ENCODE measurements at regions not wholly inside any gene's neighbourhood (a gene's known extent, or its start where the extent isn't known, plus 50 kb on each side); places are given as distances from the start of the nearest gene placed in this dataset.

- DNase-seq (no peak), ATAC-seq (ENCODE audit: low read depth) (no peak)
- Mint-ChIP-seq H3K36me3 (ENCODE audit: low read depth) (no peaks in the 10 kb centered on the region), H3K27me3 (peaks cover 5% of the 10 kb centered on the region), H3K9me3 (no peaks in the 10 kb centered on the region), H3K27ac (no peak overlapping the region), H3K4me1 (no peaks in the 10 kb centered on the region), H3K4me3 (no peak overlapping the region)
- intact Hi-C loops (cut with micrococcal nuclease): no loop called here
- POLR2A ChIA-PET: no interaction called here
- CTCF ChIA-PET: no interaction called here
- no peak for TF ChIP-seq CTCF (IDR thresholded peaks at IDR 0.05)
Observed at GRCh38 chr2:237195396-237196120, 109.9 kb downstream of the COPS8 start.

GRCh38 chr2:237196409-237196808, 110.7 kb downstream of the COPS8 start:
- ChIA-PET POLR2A (no interaction called here), CTCF (no interaction called here)
- H3K4me1 Mint-ChIP-seq: no peaks in the 10 kb centered on the region
- intact Hi-C loops (cut with micrococcal nuclease): no loop called here
- H3K9me3 Mint-ChIP-seq: no peaks in the 10 kb centered on the region
- no peak overlapping the region for H3K4me3 Mint-ChIP-seq
- H3K36me3 Mint-ChIP-seq (ENCODE audit: low read depth): no peaks in the 10 kb centered on the region
- DNase-seq (no peak), ATAC-seq (ENCODE audit: low read depth) (no peak)
- peaks cover 5% of the 10 kb centered on the region for H3K27me3 Mint-ChIP-seq
- TF ChIP-seq CTCF (IDR thresholded peaks at IDR 0.05): no peak
- no peak overlapping the region for H3K27ac Mint-ChIP-seq

- DNase-seq: no peak
Observed at GRCh38 chr2:237196866-237197618, 111.4 kb downstream of the COPS8 start.

GRCh38 chr2:237198164-237198855, 112.6 kb downstream of the COPS8 start:
- CTCF ChIA-PET: no interaction called here
- H3K4me3 Mint-ChIP-seq: no peak overlapping the region
- no peaks in the 10 kb centered on the region for H3K4me1 Mint-ChIP-seq
- POLR2A ChIA-PET: no interaction called here
- peaks cover 2% of the 10 kb centered on the region for H3K27me3 Mint-ChIP-seq
- no peak for ATAC-seq (ENCODE audit: low read depth)
- no peak for TF ChIP-seq CTCF (IDR thresholded peaks at IDR 0.05)
- H3K36me3 Mint-ChIP-seq (ENCODE audit: low read depth): no peaks in the 10 kb centered on the region
- H3K9me3 Mint-ChIP-seq: no peaks in the 10 kb centered on the region
- intact Hi-C loops (cut with micrococcal nuclease): no loop called here
- no peak for DNase-seq
- no peak overlapping the region for H3K27ac Mint-ChIP-seq

More at GRCh38 chr2:237196866-237197618, 111.4 kb downstream of the COPS8 start:
- ATAC-seq (ENCODE audit: low read depth): no peak
- intact Hi-C loops (cut with micrococcal nuclease): no loop called here
- no peaks in the 10 kb centered on the region for H3K36me3 Mint-ChIP-seq (ENCODE audit: low read depth)
- H3K27me3 Mint-ChIP-seq: peaks cover 5% of the 10 kb centered on the region
- no peaks in the 10 kb centered on the region for H3K4me1 Mint-ChIP-seq
- ChIA-PET CTCF (no interaction called here), POLR2A (no interaction called here)
- no peak for TF ChIP-seq CTCF (IDR thresholded peaks at IDR 0.05)
- no peak overlapping the region for H3K4me3 Mint-ChIP-seq
- H3K9me3 Mint-ChIP-seq: no peaks in the 10 kb centered on the region
- no peak overlapping the region for H3K27ac Mint-ChIP-seq

- Mint-ChIP-seq H3K27me3 (no peaks in the 10 kb centered on the region), H3K4me1 (no peaks in the 10 kb centered on the region), H3K9me3 (no peaks in the 10 kb centered on the region), H3K4me3 (no peak overlapping the region), H3K36me3 (ENCODE audit: low read depth) (no peaks in the 10 kb centered on the region), H3K27ac (no peak overlapping the region)
- ChIA-PET CTCF (no interaction called here), POLR2A (no interaction called here)
- no peak for ATAC-seq (ENCODE audit: low read depth)
- DNase-seq: no peak
- TF ChIP-seq CTCF (IDR thresholded peaks at IDR 0.05): no peak
- intact Hi-C loops (cut with micrococcal nuclease): no loop called here
Observed at GRCh38 chr2:237199082-237199481, 113.4 kb downstream of the COPS8 start.
